HG02938 (cell line): ENCODE measurements at regions not wholly inside any gene's neighbourhood (a gene's known extent, or its start where the extent isn't known, plus 50 kb on each side); places are given as distances from the start of the nearest gene placed in this dataset.

Source experiments
- ATAC-seq: cut with Tn5 transposase; IDR thresholded peaks from one replicate; pipeline ENCODE4 v1.9.1; 2021; ENCODE audit warnings: mild to moderate bottlenecking, moderate library complexity; ENCODE audit not compliant: unreplicated experiment

DNA sequence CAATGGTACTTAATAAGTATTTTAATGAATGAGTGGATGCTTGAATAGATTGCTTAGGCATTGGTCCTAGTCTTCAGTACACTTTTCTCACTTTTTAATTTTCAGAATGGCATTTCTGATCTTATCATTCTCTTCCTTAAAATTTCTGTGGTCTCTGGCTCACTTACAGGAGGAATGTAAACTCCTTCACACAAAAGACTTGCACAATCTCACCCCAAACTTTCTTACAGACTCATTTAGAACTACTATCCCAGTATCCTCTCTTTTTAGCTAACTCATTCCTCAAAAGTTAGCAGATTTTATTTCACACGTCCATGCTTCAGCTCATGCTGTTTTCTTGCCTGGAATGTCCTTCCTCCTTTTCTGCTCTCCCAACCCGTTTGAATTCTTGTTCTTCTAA, 350.1 kb downstream of the GRXCR1 start:
- ATAC-seq = no peak

DNA sequence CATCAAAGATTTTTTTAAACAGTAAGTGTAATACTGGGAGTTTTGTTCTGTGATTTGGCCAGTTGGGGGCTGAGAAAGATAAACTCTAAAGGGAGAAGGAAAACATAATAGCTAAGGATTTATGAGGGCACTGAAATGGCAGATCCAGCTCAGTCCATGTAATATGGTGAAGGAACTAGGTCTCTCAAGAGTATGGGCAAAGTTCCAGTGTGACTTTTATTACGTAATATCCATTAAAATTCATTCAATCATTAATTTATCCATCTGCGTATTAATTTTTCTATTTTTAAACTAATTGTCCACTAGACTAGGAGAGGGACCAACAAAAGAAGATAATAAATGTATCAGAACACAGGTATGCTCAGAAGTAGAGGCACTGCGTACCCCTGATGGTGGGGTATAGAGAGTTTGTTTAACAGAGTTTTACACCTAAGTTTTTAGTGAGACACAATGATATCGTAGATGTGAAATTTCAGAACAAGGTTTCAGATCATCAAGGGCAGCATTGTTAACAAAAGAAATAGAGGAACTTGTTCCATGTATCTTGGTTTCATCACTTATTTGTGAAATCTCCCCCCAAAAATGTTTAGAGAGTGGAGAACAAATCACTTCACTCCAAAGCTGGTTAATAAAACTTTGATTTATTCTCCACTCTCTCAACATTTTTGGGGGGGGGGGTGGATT, 351.1 kb downstream of the GRXCR1 start:
- no peak for ATAC-seq

DNA sequence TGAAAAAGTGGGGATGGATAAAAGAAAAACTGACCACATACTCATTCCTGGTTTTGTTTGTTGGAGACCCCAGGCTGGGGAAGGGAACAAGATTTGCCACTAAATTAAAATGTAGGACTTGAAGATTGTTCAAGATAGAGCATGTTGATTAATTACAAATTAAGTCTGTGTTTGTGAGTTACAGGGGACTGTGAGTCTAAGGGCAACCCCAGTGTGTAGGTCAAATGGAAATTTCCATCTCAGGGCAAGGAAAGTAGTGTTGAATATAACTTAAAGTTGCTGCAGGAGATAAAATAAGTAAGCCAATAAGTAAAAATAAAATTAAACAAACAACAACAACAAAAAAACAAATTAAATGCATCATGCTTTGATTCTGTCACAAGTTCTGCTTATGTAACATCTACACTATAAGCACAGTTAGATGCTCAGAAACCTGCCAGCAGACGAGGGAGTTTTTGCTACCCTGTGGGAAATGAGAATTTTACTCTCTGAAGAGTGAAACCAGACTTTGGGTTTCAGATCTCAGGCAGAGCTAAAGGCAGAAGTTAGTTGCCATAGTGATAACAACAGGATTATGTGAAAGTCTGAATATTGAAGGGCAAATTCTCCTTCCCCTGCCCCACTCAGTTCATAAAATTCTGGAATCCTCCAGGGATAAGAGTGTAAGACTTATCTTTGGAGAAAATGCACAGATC, 352.3 kb downstream of the GRXCR1 start:
- peak; percentile 99 for ATAC-seq

DNA sequence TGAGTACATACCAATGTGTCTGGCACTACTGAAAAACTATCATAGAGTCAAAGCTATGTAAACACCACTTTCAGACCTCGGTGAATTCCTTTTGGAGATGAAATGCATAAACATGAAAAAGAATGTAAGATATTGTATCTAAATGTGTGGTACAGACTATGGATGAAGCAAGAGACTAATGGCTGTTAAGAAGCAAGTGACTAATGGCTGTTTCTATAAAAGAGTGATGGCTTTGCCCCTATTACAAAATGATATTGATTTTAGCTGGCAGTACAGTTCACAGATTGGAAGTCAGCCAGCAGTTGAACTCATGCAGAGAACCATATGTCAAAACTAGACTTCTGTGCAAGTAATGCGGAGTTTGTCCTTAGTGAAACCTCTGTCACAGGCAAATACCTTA, 359.3 kb downstream of the GRXCR1 start:
- ATAC-seq = no peak

DNA sequence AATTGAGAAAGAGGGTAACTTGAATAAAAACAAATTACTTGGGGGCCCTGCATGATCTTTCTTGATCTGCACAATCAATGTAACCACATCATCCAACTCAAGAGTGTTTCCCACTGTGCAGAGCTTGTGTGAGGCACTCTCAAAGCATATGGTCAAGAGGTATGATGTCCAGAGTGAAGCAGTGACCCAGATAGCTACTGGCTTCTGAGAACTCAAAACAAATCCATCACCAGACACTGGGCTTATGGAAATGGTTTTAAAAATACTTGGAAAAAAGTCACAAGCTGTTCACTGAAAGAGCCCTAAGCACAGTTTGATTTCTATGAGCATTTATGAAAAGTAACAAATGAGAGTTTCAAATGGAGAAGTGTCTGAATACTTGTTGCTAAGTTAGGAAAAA, 361.0 kb downstream of the GRXCR1 start:
- no peak for ATAC-seq

DNA sequence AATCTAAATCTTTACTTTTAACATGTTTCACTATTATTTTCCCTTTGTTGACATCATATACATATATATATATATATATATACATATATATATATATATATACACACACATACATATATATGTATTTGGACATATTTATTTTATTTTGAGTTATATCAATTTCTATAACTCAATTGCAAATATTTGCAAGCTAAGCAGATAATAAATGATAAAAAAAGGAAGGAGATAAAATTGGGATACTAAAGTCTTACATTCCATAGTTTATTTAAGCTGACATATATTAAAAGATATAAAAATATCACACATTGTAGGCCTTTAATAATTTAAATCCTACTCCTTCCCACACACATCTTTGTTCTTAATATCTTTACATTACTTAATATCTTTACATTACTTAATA, 372.2 kb downstream of the GRXCR1 start:
- ATAC-seq = no peak

DNA sequence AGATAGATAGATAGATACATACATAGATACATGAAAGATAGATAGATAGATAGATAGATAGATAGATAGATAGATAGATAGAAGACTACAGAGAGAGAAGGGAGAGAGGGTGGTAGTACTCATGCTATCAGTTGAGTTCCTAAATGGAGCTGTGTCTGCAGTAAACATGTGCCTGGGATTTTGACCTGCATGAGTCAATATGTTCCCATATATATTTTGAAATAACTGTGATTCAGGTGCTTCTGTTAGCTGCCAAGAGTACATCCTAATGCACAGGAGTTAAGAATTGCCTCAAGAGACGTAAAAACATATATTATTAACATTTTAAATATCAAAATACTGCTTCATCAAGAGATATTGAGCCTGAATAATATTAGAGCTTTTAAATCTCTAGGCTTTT, 379.4 kb downstream of the GRXCR1 start:
- no peak for ATAC-seq

DNA sequence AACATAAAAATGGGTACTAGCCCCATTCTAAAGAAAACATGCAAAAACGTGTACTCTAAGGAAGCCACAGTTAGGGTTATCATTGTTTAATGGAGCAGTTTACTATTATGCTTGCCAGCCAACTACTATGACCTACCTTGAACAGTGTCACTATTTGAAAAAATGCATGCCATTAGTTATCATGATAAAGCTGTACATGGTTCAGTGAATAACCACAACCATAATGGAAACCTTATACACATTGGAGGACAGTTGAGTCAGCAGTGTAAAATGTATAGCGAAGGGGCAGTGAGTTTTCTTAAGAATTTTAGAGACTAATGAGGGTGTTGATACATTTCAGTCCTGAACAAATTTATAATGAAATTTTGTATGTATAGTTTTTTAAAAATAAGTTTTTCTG, 381.9 kb downstream of the GRXCR1 start:
- ATAC-seq = no peak

DNA sequence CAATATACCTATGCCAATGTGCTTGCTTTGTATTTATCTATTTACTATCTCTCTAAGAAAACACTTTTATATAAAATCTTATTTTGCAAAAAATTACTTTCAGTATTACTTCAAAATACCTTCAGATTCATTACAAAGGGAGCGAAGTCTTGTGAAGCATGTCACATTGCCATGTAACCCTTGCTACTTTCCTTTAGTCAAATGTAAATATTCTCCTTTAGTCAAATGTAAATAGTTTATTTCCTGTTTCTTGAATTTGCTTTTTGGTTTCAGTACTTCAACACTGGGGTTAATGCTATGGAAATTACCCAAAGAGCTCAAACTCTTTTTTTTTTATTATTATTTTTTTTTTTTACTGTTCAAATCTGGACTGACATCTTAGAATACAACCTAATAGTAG, 383.3 kb downstream of the GRXCR1 start:
- ATAC-seq = no peak

DNA sequence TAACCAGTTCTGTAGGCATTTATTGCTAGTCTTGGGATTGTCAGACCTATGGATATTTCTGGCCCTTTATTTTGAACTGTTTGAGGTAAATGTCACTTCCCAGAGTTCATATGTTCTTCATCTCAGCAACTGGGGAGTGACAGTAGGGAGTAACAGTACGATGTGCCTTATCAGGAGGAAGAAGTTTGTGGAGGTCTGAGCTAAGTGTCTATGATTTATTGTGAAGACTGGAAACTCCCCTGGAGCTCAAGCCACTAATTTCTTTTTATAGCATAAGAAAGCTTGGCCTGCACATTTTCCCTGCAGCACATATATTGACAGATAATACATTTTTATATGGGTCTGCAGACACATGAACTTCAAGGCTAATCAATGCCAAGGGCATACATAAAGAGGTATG, 383.8 kb downstream of the GRXCR1 start:
- ATAC-seq = no peak

DNA sequence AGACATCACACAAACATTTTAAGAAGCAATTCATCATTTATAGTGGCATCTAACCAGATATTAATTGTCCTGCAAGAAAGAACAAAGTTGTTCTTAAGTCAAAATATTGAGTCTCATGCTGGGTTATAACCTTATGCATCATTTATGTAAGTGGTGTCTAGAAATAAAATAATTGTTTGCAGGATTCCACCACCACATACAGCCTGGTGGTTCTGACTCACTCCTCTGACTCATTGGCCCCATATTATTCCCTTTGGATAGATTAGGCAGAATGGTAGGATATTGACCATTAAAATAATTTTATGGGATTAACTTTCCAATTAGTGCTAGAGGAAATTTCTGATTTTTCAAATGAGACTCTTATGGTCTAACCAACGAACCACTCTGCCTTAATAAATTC, 384.5 kb downstream of the GRXCR1 start:
- ATAC-seq = no peak

DNA sequence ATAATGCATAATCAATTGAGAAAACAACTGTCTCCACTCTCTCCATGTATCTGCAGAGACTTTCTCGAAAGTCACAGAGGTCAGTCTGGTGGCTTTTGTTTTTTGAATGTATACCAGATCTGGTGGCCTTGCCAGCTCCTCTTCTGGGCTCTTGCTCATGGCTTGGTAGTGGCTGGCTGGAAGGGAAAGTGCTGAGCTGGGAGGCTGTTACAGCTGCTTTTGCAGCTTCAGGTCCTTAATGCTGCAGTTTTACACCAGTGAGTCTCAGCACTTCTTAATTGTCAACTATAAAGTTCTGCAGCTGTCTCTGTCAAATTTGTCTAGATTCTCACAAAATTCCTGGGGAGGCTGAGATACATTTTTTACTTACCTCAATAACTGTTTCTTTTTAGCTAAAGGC, 390.0 kb downstream of the GRXCR1 start:
- no peak for ATAC-seq

DNA sequence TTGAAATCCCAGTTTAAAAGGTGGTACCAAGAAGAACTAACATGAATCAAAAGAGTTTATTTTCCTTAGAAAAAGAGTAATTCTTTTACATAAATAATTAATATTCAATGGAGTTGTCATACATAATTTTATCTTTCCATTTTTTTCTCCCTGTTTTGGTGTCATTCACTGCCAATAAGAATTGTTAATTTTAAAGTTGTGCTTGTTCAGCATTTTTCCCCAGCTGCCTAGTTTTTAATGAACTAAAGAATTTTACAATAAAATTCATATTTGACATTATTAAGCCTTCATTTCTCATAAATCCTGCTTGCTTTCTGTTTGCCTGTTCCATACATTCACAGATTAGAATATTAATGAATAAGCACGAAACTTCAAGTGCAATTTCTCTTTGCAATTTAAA, 393.6 kb downstream of the GRXCR1 start:
- ATAC-seq = no peak

DNA sequence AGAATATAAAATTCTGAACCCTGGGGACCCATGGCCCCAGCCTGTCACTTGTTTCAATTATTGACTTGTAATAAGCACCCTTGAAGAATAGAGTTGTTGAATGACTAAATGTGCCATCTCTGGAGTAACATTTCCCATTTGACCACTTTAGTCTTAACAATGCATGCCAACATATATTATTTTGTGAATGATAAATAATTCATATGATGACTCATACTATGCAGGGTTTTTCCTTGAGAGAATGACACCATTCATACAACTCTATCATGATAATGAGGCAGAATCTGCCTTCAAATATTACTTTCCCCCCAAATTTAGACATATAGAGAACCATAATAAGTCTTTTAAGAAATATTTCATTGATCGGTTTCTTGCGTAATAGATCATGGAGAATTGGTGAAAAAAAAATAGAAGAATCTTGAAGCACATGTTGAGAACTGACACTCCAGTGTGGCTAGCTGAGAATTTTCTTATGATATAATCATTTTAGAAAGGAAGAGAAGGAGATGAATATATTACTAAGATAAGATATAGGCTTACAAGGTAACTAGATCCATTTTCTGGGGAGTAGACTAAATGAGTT, 404.5 kb downstream of the GRXCR1 start:
- ATAC-seq = no peak

DNA sequence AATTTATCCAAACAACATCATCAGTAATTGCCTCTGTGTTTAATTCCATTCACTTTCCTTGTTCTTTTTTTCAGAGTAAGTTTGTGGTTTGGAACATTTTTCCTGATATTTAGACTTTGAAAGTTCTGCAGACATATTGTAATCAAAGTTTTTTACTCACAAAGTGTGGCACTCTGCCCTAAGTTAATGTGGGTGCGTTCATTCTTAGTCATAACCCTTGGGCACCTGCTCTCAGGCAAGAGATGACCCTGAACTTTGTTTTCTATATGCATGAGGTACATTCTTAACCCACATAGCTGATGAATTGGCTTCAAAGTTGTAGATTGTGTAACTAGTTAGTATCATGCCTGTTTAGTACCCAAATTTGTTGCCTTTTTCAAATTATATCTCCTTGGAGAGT, 424.3 kb downstream of the GRXCR1 start:
- no peak for ATAC-seq

DNA sequence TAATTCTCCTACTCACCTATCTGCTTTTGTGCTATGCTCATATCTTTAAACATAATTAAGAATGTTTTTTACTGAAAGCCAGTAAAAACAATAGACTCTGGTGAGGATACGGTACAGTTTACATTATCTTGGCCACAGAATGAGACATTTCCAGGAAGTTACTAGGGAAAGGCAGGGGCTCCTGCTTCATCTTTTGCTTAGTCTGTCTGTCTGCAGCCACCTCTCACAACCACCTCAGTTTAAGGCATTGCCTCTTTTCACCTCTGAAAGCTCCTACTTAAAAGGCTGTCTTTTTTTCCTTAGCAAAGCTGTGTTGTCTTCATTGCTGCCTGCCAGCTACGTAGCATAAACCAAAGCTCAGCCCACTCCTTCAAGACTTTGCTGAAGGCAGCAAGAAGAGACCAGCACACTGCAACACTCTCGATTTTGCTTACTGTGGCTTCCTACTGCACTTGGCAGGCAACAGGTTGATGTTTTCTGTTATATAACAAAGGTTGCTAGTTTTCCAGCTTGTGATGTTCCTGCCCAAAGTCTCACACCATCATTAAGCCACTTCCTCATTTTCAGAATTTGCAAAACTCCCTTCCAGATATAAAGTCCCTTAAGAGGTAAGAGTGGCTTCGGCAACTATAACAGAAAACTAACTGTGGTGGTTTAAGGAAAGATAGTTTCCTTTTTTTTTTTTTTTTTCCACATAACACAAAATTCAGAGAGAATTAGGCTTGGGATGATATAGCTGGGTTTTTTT, 432.9 kb downstream of the GRXCR1 start:
- ATAC-seq = no peak

DNA sequence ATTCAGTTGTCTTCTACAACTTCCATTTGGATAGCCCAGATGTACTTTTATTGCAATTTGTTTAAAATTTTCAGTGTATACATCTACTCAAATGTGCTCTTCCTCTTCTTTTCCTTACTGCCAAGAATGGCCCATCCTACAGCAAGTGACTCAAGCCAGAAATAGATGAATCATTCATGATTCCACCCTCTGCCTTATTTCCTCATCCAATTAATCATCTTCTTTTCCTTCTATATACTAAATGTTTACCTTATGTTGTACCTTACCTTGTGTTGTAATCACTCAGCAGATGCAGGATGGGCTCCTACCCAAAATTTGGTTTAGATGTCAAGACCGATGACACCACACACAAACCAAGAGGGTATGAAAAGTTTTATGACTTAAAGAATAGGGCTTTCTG, 437.8 kb downstream of the GRXCR1 start:
- ATAC-seq = no peak

DNA sequence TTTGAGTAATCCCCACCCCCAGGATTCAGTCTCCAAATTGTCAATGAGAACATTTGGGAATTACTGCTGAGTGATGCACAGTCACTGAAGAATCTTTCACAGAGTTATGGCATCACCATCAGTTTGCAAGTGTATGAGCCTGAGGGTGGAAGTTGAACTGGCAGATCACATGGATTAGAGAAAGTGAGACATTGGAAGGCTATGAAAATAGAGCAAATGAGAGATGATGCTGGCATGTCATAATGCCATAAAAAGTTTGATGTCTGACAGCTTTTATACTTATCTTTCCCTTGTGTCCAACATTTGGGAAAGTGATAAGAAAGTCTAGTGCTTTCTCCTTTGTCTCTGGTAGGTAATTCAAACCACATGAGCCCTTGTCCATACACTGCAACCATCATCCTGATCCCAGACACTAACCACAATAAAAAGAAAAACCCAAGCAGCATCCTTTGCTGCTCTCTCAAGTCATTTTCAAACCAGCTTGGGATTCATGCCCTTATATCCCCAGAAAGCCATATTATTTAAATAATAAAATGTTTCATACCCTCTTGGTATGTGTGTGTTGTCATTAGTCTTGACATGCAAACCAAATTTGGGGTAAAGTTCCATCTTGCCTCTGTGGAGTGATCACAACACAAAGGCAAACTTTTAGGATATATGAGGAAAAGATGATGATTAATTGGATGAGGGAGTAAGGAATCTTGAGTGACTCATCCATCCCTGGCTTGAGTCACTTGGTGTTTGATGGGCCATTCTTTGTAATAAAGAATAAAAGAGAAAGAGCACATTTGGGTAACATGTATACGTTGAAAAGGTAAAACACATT, 438.9 kb downstream of the GRXCR1 start:
- ATAC-seq = no peak

DNA sequence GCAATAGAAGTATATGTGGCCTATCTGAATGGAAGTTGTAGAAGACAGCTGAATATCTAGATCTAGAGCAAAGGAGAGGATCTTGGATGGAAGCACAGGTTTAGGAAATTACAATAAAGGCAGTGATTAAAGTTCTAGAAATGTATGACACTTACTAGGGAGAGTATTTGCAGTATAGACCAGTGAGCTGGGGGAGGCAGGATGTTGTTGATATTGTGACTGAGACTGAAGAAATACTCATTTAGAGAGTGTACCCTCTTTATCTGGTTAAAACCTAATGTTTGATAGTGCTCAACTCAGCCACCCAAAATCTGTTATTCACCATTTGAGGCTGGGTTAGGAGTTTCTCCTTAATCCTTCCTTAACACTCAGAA, 439.5 kb downstream of the GRXCR1 start:
- no peak for ATAC-seq

DNA sequence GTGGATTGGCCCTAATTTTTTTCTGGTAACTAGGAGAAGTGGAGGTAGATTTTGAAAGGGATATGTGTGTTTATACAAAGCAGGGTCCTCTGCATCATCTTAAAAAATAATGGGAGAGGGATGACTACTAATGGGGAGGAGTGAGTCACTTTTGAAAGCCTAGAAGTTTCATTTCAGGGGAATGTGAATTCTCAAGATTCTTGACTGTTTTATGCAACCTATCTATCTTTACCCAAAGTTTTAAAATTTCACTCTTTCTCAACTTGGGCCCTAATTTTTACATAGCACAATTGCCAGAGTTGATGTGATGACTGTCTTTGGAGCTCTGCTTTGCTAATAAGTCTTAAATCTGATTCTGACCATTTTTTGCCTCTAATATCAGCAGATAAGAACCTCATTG, 445.2 kb downstream of the GRXCR1 start:
- ATAC-seq = no peak

DNA sequence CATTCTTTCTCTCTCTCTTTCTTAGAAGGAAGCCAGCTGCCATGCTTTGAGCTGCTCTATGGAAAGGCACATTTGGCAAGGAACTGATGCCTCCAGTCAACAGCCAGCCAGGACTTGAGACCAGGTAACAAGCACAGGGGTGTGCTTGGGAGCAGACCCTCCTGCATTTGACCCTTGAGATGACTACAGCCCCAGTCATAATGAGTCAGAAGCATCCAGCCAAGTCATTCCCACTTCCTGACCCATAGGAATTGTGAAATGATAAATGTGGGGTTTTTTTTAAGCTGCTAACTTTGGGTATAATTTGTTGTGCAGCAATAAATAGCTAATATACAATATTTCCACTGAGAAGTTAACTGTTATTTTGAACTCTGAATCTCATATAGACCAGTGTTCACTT, 446.9 kb downstream of the GRXCR1 start:
- no peak for ATAC-seq
